OCI-LY7 (cell line): ENCODE measurements at regions not wholly inside any gene's neighbourhood (a gene's known extent, or its start where the extent isn't known, plus 50 kb on each side); places are given as distances from the start of the nearest gene placed in this dataset.

Experiments used
- BruUV-seq: library from RNA; stranded (reverse); fragments of 400-500 nt; replicated peaks from 2 replicates; lab custom pipeline; 2021; lab: Mats Ljungman, UMichigan
- CTCF ChIA-PET: fragments of 300-600 bp; sonication (Branson Sonifier 250); formaldehyde crosslinking; loops from one replicate; lab custom pipeline; 2022; ENCODE audit warnings: antibody characterized with exemption; ENCODE audit not compliant: unreplicated experiment; lab: Charles Lee
- POLR2A ChIA-PET: fragments of 300-600 bp; sonication (Branson Sonifier 250); formaldehyde crosslinking; loops from one replicate; lab custom pipeline; 2022; ENCODE audit warnings: antibody characterized with exemption; lab: Charles Lee
- DNase-seq: peaks from one replicate; pipeline ENCODE4 v3.0.0-alpha.2; 2015; ENCODE audit warnings: low spot score
- H2AFZ ChIP-seq: fragments of 200-600 bp; sonication (generic), shearing (Covaris generic); 2 replicates; pipeline ENCODE4 v1.6.1; 2014; ENCODE audit warnings: mild to moderate bottlenecking, antibody characterized with exemption, low read length, moderate library complexity
- H3K27ac ChIP-seq: fragments of 200-600 bp; sonication (generic); 2 replicates; pipeline ENCODE4 v1.5.1; 2014; ENCODE audit warnings: mixed run types, low read depth, mild to moderate bottlenecking, moderate library complexity, low read length, inconsistent platforms; ENCODE audit not compliant: poor library complexity, severe bottlenecking
- H3K36me3 ChIP-seq: fragments of 200-600 bp; sonication (generic); 2 replicates; pipeline ENCODE4 v1.6.1; 2014; ENCODE audit warnings: mild to moderate bottlenecking, antibody characterized with exemption, low read length, moderate library complexity, mixed read lengths; ENCODE audit not compliant: insufficient read depth
- H3K4me1 ChIP-seq: fragments of 200-600 bp; sonication (generic); 2 replicates; pipeline ENCODE4 v1.5.1; 2014; ENCODE audit warnings: mild to moderate bottlenecking, low read length; ENCODE audit not compliant: insufficient read depth, poor library complexity, severe bottlenecking
- H3K4me2 ChIP-seq: fragments of 200-600 bp; sonication (generic); 2 replicates; pipeline ENCODE4 v1.6.1; 2014; ENCODE audit warnings: mild to moderate bottlenecking, low read length
- H3K4me3 ChIP-seq: fragments of 200-600 bp; sonication (generic); 2 replicates; pipeline ENCODE4 v1.5.1; 2014; ENCODE audit warnings: mild to moderate bottlenecking, low read depth, low read length; ENCODE audit not compliant: poor library complexity, severe bottlenecking
- H3K79me2 ChIP-seq: fragments of 200-600 bp; sonication (generic); 2 replicates; pipeline ENCODE4 v1.6.1; 2016; ENCODE audit warnings: low read depth, mild to moderate bottlenecking, low read length, moderate library complexity, mixed read lengths; ENCODE audit not compliant: insufficient read depth
- H3K9me2 ChIP-seq: fragments of 200-600 bp; sonication (generic); 2 replicates; pipeline ENCODE4 v1.6.1; 2016; ENCODE audit warnings: mild to moderate bottlenecking, low read length, mixed read lengths; ENCODE audit not compliant: insufficient read depth
- H3K9me3 ChIP-seq: fragments of 200-600 bp; sonication (generic); 2 replicates; pipeline ENCODE4 v1.6.1; 2014; ENCODE audit warnings: mild to moderate bottlenecking, mixed run types, low read length, mixed read lengths
- H4K20me1 ChIP-seq: fragments of 200-600 bp; sonication (generic); 2 replicates; pipeline ENCODE4 v1.6.1; 2014; ENCODE audit warnings: mild to moderate bottlenecking, antibody characterized with exemption, low read length, moderate library complexity, mixed read lengths; ENCODE audit not compliant: insufficient read depth
- EZH2phosphoT487 ChIP-seq: fragments of 200-600 bp; sonication (generic); IDR thresholded peaks from 2 replicates; pipeline ENCODE4 v1.6.1; 2018; ENCODE audit warnings: low read depth, borderline replicate concordance, mild to moderate bottlenecking, mixed run types, antibody characterized with exemption, low read length, moderate library complexity, mixed read lengths
- intact Hi-C: fragments of 100-400 bp; cut with micrococcal nuclease; formaldehyde crosslinking; loops from one replicate; pipeline ENCODE4 v1.10.0; 2022; ENCODE audit not compliant: unreplicated experiment
- TF ChIP-seq, protein P1 (sequence below): fragments of 200-600 bp; sonication (generic); conservative IDR thresholded peaks from 2 replicates; pipeline ENCODE4 v1.5.1; 2014; ENCODE audit warnings: mild to moderate bottlenecking, antibody characterized with exemption, low read length, moderate library complexity, mixed read lengths

- intact Hi-C loops: no loop called here
- Histone ChIP-seq H3K9me2 (no peaks in the 10 kb centered on the region), H3K27ac (no peak overlapping the region), H3K4me2 (no peak overlapping the region), H2AFZ (no peak overlapping the region), H3K79me2 (no peaks in the 10 kb centered on the region), H4K20me1 (no peaks in the 10 kb centered on the region), H3K9me3 (no peaks in the 10 kb centered on the region), H3K36me3 (no peaks in the 10 kb centered on the region), H3K4me3 (no peak overlapping the region), H3K4me1 (no peaks in the 10 kb centered on the region)
- BruUV-seq: no TSS peak
- TF ChIP-seq, protein P1, sequence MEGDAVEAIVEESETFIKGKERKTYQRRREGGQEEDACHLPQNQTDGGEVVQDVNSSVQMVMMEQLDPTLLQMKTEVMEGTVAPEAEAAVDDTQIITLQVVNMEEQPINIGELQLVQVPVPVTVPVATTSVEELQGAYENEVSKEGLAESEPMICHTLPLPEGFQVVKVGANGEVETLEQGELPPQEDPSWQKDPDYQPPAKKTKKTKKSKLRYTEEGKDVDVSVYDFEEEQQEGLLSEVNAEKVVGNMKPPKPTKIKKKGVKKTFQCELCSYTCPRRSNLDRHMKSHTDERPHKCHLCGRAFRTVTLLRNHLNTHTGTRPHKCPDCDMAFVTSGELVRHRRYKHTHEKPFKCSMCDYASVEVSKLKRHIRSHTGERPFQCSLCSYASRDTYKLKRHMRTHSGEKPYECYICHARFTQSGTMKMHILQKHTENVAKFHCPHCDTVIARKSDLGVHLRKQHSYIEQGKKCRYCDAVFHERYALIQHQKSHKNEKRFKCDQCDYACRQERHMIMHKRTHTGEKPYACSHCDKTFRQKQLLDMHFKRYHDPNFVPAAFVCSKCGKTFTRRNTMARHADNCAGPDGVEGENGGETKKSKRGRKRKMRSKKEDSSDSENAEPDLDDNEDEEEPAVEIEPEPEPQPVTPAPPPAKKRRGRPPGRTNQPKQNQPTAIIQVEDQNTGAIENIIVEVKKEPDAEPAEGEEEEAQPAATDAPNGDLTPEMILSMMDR: no peak
- TF ChIP-seq EZH2phosphoT487: no peak
- CTCF ChIA-PET: no interaction called here
- POLR2A ChIA-PET: no interaction called here
- DNase-seq: no peak
Observed at GRCh38 chrX:150227321-150227860, 135.7 kb upstream of the MAMLD1 start.

- Histone ChIP-seq H3K36me3 (no peaks in the 10 kb centered on the region), H3K9me2 (no peaks in the 10 kb centered on the region), H4K20me1 (no peaks in the 10 kb centered on the region), H3K4me3 (no peak overlapping the region), H3K9me3 (no peaks in the 10 kb centered on the region), H3K27ac (no peak overlapping the region), H3K4me2 (no peak overlapping the region), H2AFZ (no peak overlapping the region), H3K79me2 (no peaks in the 10 kb centered on the region), H3K4me1 (no peaks in the 10 kb centered on the region)
- no peak for TF ChIP-seq EZH2phosphoT487
- TF ChIP-seq, protein P1: no peak
- POLR2A ChIA-PET: no interaction called here
- no peak for DNase-seq
- CTCF ChIA-PET: no interaction called here
- no TSS peak for BruUV-seq
- intact Hi-C loops: no loop called here
Observed at GRCh38 chrX:150227873-150228410, 135.2 kb upstream of the MAMLD1 start.

- CTCF ChIA-PET: no interaction called here
- no TSS peak for BruUV-seq
Observed at GRCh38 chrX:150228431-150228830, 134.7 kb upstream of the MAMLD1 start.

More at GRCh38 chrX:150228431-150228830, 134.7 kb upstream of the MAMLD1 start:
- H3K36me3 ChIP-seq: no peaks in the 10 kb centered on the region
- no peaks in the 10 kb centered on the region for H3K4me1 ChIP-seq
- TF ChIP-seq EZH2phosphoT487: no peak
- TF ChIP-seq, protein P1: no peak
- H3K9me3 ChIP-seq: no peaks in the 10 kb centered on the region
- DNase-seq: no peak
- no peaks in the 10 kb centered on the region for H3K79me2 ChIP-seq
- intact Hi-C loops: no loop called here
- H3K4me2 ChIP-seq: no peak overlapping the region
- no peak overlapping the region for H2AFZ ChIP-seq
- no peak overlapping the region for H3K27ac ChIP-seq
- POLR2A ChIA-PET: no interaction called here
- H4K20me1 ChIP-seq: no peaks in the 10 kb centered on the region
- no peak overlapping the region for H3K4me3 ChIP-seq
- H3K9me2 ChIP-seq: no peaks in the 10 kb centered on the region
